ENCODE measurements at regions not wholly inside any gene's neighbourhood (a gene's known extent, or its start where the extent isn't known, plus 50 kb on each side); places are given as distances from the start of the nearest gene placed in this dataset.

DNA sequence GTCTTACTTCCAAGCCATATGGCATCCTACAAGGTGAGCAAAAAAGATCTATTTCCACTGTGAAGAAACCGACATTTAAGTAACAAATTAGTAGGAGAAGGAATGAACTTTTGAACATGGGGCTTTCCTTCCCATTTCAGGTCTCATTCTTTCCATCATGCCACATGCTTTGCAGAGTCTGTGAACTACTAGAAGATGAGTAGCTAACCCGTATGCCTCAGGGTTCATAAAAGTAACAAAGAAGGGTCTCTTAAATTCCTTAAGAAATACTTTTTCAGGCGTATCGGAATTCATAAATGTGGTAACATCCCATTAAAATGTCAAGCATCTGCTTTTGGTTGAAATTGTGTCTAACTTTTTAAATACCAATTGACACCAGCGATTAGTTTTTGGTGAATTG is 81.3 kb upstream of the TNS3 start:
- no peak for DNase-seq

DNA sequence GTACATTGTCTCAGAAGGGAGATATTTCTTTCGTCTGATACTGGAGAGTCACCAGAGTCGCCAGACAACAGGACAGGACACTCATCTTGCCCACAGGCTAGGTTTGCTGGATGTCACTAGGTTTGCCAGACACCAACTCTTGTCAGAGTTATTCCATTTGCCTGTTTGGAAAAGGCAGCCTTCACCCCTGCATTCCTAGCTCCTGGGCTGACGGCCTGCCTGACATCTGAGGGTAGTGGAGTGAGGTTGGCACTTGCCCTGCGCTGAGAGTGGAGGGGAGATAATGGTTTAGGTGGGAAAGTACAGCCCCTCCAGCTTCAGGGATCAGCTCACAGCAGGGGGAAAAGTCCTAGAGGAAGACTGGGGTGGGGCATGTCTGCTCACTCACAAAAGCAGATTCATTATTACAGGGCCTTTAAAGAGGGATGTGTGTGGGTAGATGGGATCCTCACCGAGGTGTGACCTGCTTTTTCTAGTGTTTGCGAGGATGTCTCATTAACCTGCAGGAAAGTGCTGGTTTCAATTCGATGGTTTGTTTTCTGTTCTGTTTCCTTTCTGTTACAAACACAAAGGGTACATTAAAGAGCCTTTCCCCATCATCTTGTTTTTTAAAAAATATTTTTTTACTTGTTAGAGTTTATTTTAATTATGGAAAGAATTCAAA is 79.3 kb upstream of the TNS3 start:
- DNase-seq, result no peak

DNA sequence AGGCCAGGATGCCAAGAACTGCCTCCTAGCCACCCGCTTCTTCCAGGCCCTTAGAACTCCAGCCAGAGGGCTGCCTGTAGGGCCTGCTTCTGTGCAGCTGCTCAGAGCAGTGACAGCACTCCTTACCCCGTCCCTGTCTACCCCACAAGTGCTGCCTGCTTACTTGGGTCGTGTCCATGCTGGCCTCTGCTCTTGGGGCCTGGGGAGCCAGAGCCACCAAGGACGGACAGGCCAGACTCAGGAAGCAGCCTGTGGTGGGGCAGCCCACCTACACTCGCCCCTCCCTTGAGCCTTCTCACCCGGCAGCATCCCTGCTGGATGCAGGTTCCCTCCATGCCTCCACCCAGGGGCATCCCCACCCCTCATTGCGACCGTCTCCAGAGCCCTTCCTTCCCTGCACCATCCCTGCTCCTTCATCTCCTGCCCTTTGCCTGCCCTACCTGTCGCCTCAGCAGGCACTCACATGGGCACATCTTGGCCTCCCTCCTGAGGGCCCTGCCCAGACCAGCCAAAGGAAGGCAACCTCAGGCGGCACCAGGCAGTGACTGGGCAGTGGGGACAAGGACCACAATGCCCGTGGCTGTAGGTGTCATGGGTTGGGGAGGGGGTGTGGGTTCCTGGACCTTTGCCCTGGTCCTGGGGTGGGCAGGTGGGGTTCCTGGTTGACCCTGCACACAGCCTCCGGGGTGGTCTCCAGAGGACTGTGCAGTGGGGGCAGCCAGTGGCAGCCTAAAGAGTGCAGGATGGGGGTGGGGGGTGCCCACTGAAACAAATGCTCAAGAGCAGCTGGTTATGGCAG is 78.0 kb upstream of the TNS3 start:
- no peak for DNase-seq

DNA sequence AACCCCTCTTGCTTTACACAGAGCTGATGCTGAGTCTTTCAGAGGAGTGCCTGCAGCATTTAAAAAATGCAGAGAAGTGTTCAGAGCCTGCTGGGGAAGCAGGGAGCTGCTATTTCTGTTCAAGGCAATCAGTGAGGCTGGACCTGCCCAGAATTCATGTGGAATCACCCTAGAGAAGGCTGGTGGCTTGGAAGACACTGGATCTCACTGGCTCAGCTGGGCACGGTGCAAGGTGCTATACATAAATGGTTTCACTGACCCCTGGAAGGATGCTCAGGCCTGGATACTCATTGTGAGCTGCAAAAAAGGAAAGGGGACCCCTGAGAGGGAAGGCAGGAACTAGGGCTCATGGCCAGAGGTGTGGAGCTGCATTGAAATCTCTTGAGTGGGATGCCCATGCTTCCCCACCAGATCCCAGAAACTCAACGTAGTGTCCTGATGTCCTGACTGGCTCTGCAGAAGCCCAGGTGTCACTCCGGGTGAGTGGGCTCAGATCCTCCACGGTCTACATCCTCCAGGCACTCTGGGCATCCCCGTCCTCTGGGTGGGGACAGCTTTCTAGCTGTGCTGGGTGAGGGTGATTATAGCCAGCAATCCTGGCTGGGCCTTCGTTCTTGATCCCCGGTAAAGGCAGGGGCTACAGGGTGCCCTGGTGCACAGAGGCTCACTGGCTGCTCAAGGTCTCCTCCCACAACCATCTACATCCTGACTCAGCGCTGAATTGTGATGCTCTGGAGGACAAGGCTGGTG is 77.2 kb upstream of the TNS3 start:
- no peak for DNase-seq

DNA sequence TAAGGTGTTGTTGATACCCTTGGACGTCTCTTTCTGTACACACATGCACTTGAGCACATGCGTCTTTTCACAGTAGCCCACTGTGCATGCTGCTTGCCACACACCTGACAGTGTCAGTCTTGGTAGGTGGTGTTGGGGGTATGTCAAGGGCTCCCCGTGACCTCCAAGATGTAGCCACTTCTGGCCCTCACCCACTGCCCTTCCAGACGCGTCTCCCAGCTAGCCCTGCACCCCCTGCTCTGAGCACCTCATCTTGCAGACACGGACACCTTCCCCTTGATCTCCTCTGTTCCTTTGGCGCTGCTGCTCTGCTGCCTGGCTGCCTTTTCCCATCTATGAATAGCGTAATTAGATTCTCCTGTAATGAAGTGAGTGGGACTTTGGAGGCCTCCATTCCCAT is 75.2 kb upstream of the TNS3 start:
- no peak for DNase-seq

DNA sequence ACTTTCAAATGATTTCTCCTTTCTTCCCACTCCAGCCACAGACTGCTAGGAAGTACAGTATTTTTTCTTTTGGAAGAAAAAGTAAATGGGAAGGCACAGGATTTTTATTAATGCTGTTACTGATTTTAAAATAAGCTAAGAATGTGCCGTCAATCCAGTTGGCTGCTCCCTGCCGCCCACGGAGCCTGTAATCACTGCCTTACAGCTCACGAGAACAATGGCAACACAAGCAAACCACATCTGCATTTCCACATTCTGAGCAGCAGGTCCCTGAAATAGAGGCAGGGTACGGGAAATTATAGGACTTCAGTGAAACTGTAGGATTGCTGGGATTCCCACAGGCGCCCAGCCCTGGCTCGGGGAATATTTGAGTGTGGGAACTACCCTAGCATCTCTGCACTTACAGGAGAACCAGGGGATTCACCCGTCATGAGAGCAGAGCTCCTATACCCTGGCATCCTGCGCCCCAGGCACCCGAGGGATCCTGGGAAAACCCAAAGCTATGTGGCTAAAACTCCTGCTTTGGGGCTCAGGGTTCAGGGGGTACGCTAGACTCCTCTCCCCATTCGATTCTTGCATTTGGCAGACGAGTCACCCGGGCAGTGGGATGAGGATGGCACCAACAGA is 72.9 kb upstream of the TNS3 start:
- DNase-seq, result no peak

DNA sequence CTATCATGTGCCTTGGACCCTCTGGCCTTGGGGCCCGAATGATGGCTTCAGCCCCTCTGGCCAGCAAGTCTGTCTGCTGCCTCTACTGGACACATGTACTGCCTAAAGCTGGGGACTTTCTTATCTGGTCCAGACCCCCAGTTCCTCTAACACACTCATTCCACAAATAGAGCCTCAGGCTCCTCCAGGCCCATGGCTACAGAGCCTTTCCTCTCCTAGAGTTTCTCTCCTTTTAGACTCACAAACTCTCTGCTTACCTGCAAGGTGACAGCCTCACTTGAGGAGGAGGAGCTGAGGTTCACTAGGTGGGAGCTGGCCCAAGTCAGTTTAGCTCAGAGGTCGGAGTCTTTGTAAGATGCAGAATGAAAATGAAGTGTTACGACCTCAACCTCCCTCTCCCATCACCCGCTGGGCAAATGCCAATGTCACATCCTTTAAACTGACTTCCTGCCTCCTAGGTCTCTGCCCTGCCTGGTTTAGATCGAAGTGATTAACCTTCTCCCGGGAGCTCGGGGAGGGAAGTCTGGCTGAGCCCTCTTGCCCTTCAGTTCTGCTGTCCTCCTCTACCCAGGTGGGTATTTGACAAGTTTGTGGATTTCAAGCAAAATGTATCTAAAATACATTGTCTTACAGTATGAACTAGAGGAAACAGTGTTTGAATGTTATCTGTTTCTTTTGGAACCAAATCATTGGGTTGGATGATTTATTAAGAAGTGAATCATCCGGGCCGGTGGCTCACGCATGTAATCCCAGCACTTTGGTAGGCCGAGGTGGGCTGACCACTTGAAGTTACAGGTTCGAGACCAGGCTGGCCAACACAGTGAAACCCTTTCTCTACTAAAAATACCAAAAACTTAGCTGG is 71.9 kb upstream of the TNS3 start:
- DNase-seq, result no peak

DNA sequence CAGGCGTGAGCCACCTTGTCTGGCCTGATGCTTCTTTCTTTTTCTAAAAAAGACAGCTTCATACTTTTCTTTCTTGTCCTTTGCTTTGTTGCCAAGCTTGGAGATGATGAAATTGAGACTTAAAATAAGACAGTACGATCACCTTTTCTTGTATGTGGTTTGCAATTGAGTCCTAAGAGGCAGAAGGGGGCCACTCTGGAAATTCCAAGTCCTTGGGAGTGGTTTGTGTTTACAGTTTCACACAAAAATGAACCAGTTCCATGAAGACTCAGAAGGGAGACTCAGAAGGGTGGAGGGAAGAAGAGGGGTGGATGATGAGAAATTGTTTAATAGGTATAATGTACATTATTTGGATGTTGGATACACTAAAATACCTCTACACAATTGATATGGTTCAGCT is 70.7 kb upstream of the TNS3 start:
- DNase-seq, result no peak

DNA sequence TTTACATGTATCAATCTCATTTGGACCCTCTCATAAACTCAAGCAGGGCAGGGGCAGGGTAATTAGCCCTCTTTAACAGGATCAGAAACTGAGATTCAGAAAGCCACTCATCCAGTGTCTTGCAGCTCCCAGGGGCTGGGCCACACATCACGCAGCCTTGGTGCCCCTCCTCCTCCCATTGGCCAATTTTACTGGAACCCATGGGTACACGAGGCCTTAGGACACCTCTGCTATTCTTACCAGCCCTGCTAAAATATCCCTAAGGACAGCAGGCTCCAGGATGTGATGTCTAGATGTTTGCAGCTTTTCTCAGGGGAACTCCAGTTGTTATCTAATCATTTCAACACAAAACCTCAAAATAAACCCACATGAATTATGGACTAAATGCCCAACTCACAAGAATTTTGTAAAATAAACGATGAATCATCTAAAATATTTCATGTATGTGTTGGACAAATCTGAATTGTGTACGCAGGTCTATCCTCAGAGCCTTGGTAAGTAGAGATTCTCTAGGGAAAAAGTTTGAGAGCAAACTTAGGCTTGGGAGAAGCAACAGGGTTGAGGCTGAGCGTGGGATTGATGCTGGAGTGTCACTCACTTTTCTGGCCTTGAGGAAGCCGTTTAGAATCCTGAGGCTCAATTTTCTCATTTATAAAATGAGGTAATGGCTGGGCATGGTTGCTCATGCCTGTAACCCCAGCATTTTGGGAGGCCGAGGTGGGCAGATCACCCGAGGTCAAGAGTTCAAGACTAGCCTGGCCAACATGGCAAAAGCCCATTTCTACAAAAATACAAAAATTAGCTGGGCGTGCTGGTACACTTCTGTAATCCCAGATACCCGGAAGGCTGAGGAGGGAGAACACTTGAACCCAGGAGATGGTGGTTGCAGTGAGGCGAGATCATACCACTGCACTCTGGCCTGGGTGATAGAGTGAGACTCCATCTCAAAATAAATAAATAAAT is 69.7 kb upstream of the TNS3 start:
- DNase-seq, result no peak

DNA sequence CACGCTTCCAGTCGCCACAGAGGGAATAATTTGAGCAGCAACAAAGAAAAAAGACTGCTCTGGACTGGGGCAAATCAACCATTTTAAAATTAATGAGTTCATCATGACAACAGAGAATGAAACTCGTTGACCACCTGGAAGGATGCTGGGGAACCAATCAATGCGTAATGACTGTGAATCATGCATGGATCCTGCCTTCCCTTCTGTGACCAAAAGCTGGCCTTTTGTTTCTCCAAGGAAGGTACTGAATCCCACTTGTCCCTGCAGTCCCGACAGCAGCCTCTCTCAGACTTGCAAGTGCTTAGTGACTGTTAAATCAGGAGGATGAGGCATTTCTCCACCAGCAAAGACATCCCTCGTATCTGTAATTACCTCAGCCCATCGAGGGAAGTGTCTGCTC is 68.0 kb upstream of the TNS3 start:
- DNase-seq, result no peak

DNA sequence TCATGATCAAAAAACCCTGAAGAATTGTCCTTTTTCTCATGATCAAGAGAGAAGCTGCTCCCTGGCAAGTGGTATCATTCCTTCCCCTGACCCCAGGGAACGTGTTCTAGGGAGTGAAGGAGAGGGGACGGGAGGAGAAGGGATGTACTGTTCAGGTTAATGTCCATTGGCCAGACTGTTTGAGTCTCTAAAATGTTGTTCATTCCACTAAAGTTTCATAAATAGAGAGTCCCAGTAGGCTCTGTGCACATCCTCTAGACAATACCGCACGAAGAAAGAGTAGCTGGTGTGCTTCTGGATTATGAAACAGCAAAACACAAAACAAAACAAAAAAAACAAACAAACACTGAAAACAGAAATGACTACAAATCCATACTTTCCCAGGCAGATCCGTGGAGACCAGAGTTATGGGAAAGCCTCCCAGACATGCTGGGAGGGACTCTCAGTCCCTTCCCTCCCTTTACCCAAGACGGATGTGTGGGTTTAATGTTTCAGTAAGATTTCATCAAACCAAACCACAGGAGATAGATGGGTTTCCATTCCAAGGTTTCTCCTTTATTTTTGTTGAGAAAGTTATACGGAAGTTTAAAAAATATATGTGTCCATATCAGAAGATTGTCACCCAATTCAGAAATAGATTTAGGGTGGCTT is 66.5 kb upstream of the TNS3 start:
- DNase-seq, result no peak

DNA sequence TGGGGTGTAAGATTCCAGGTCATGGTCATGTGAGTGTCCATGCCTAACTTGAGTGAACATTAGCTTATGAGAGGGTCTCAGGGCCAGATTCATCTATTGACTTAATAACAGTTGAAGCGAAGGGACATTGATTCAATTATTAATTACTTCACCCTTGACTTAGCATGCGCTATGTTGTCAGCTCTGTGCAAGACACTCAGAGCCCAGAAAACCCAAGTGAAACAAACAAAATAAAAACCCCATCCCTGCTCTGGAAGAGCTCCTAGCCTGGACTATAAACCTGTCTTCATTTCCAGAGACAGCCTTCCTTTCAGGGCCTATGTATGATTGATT is 66.0 kb upstream of the TNS3 start:
- DNase-seq, result no peak

DNA sequence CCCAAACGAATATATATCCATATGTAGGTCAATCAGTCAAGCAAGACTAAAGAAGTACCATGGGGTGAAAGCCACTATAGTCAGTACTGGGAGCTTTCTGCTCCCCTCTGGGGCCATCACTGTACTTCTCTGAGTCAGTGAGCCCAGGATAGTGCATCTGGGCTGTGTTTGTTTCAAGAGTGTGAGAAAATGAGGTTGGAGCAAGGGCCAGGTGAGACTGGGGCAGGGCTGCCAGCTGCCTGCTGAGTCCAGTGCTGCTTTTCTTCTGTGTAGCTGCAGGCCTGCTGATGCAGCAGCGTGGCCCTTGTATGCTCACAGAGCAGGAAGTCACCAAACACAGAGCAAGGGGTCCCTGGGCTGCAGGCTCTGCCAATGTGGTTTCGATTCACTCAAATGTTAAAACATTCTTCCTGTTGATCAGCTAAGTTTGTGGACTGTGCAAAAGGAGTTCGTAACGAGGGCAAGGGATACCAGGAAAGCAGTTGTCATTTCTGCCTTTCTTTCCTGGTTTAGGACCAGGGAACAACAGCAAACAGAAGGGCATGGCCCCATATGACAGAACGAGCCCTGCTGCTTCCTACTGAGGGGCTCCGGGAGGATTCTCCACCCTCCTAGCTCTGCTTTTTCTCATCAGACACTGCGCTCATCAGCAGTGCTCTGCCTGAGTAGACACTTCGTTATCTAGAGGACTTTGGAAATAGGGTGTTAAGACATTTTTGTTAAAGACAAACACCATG is 65.4 kb upstream of the TNS3 start:
- no peak for DNase-seq

DNA sequence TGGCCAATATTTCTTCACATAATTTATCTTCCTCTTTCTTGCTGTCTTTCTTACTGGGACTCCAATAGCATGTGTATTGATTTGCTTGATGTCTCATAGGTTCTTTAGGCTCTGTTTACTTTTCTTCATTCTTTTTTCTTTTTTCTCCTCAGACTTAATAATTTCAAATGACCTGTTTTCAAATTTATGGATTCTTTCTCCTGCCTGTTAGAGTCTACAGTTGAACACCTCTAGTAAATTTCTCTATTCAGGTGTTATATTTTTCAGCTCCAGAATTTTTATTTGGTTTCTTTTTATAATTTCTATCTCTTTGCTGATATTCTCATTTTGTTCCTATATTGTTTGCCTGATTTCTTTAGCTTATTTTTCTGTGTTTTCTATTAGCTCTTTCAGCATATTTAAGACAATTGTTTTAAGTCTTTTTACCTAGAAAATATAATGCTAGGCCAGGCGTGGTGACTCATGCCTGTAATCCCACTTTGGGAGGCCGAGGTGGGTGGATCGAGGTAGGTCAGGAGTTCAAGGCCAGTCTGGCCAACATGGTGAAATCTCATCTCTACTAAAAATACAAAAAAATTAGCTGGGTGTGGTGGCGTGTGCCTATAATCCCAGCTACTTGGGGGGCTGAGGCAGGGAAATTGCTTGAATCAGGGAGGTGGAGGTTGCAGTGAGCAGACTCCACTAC is 61.9 kb upstream of the TNS3 start:
- no peak for DNase-seq

DNA sequence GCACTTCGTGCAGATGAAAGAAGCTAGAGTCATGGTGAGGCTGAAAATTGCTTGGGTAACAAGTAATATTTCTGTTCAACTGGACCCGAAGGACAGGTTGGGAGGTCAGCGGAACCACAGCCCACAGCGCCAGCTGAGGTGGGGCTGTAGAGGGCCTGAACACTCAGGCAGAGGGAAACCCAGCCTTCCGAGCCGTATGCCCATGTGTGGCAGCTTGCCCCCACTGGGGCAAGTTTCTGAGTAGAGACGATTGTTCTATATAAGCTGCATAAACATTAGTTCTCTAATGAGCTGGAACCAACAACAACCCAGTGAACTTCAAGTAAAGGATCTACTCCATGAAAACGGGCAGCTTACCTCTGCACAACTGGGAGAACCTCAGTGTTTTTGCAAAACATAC is 58.4 kb upstream of the TNS3 start:
- DNase-seq, result no peak

DNA sequence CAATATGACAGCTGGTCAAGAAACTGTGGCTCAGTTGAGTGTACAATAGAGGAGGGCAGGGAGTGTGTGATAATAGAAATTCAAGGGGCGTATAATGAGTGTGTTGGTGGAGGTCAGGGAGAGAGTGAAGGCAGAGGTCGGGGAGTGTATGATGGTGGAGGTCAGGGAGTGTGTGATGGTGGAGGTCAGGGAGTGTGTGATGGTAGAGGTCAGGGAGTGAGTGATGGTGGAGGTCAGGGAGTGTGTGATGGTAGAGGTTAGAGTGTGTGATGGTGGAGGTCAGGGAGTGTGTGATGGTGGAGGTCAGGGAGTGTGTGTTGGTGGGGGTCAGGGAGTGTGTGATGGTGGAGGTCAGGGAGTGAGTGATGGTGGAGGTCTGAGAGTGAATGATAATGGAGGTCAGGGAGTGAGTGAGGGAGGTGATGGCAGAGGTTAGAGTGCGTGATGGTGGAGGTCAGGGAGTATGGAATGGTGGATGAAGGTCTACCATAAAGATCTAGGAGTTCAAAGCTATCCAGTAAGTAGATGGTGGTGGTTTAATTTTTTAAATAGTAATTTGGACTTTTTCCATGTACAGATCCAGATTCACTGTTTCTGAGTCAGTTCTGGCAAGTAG is 57.7 kb upstream of the TNS3 start:
- DNase-seq, result no peak

DNA sequence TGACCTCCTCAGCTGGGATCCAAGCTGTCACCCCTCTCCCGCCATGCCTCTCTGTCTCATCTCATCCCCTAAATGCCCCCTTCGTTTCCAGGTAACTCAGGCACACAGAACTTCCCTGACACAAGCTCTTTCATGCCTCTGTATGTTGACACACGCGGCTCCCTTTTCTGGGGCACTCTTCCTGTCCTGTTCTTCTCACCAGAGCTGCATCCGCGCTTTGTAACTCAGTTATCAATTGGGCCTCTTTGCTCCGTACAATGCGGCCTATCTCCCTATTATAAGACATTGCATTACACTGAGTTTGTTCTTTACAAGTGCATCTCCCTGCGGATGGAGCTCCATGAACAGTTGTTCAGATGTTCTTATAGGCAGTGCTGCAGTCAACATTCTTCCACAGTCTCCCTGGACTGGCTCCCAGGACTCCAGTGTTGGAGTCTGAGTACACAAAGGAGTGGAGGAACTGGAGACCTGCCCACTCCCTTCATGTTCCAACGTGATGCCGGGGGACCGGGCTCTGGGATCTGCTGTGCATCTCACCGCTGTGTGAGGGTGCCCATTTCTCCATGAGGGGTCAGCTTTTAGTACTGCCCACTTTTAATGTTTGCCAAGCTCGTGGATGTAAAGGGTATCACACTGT is 56.9 kb upstream of the TNS3 start:
- DNase-seq, result no peak

DNA sequence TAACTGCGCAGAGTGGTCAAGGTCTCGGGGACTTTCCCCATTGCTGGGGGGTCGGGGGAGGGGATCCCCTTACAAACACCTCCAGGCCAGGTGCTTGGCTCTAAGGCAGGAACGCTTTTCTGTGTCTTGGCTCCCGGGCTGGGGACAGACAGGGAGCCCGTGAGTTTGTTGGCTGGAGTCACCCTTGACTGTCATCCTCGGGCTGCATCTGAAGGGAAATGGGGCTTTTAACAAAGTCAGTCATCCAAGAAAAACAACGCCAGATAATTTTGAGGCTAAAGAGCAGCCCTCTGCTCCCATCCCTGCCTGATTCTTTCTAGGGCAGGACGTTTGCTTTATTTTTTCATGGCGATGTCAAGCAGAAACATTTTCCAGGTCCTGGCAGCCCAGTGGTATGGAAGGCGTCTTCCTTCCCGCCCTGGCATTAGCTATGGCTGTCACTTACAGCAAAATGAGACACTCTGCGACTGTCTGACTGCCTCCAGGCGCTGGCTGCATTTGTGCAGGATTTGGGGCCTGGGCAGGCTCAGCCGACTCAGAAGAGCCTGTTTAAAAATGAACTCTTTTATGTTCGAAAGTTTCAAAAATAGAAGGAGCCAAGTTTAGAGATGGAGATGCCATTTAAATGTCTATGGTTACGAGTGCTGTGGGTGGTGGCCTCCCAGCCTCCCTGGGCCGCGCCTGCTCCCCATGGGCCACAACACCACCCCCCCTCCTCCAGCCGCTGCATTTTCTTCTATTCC is 54.7 kb upstream of the TNS3 start:
- no peak for DNase-seq

All from NCI-H1105 (cell line).